Heart left ventricle (tissue), 13 donors: ENCODE measurements at regions not wholly inside any gene's neighbourhood (a gene's known extent, or its start where the extent isn't known, plus 50 kb on each side); places are given as distances from the start of the nearest gene placed in this dataset.

Experiments
- POLR2A ChIP-seq, 2 donors: fragments of 450-650 bp; IDR thresholded peaks; one replicate each; pipeline ENCODE4 v1.6.1; 2017; ENCODE audit warnings: antibody characterized with exemption in 2 of 2, mild to moderate bottlenecking in 2 of 2, moderate library complexity in 2 of 2
- TF ChIP-seq, protein P1 (sequence below), 12 donors: fragments of 200-600 bp; sonication (generic) in 4 of 12; IDR thresholded peaks; one replicate each; pipeline versions ENCODE4 v1.5.0 to v1.8.0; 2018 to 2022; ENCODE audit warnings: antibody characterized with exemption in 12 of 12, mild to moderate bottlenecking in 5 of 12
- donor health status: ischemic (EF 13 %, LVEDD 7.1; RV severe dilation, severe dysfunction).
- donor health status: DM: no; HTN: yes; CAD: no.
- donor health status: DM: no; HTN: no; CAD: no.
- donor health status: ischemic (EF 25% LVEDD 6.9; RV normal size, moderate dysfunction).
- donor health status: ischemic (EF 25% LVEDD 5.7; RV mildly dilated, moderate dysfunction).
- donor health status: ischemic (EF 35%, LVEDD 5.7; RV mildly dilated, moderate dysfunction).
- donor health status: nonischemic (EF 11% LVEDD 7.7; RV severe dilation, severe dysfunction).
- donor health status: DM: yes; HTN: yes; CAD: no.
- donor health status: PGD.
- donor health status: ischemic (EF 29% LVEDD 5.4; RV normal size, mild dysfunction).
- donor health status: nonischemic (EF 23%, LVEDD 6.1; RV moderate dilation, normal function).

DNA sequence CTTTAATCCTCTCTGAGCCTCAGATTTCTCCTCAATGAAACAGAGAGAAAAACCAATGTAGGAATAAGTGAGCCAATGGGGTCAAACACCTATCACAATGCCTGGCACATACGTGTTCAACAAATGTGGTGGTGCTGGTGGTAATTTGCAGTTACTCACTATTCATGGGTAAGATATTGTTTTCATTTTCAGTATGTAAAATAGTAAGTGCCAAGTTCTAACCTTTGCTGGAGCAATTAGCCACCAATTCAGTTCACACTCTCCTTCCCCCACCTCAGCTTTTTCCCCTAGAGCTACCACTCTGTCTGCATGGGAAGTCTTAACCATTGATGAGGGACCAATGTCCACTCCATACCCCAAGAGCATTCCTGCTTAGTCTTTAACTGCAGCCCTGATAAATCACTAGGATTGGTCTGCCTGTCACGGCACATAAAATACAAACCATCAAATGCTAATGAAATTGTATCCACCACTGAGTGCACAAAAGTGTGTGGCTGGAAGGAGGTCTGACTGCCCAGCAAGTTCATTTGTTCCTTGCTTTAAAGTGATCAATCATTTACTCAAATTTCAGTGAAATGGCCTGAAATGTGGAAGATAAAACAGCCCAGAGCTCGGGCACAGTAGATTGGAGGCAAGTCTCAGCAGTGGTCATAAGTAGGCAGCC is 187.4 kb upstream of the API5 start:
- TF ChIP-seq, protein P1, sequence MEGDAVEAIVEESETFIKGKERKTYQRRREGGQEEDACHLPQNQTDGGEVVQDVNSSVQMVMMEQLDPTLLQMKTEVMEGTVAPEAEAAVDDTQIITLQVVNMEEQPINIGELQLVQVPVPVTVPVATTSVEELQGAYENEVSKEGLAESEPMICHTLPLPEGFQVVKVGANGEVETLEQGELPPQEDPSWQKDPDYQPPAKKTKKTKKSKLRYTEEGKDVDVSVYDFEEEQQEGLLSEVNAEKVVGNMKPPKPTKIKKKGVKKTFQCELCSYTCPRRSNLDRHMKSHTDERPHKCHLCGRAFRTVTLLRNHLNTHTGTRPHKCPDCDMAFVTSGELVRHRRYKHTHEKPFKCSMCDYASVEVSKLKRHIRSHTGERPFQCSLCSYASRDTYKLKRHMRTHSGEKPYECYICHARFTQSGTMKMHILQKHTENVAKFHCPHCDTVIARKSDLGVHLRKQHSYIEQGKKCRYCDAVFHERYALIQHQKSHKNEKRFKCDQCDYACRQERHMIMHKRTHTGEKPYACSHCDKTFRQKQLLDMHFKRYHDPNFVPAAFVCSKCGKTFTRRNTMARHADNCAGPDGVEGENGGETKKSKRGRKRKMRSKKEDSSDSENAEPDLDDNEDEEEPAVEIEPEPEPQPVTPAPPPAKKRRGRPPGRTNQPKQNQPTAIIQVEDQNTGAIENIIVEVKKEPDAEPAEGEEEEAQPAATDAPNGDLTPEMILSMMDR (IDR thresholded peaks at IDR 0.05), result no peak
- no peak for TF ChIP-seq POLR2A (IDR thresholded peaks at IDR 0.05)
